ENCODE measurements at regions not wholly inside any gene's neighbourhood (a gene's known extent, or its start where the extent isn't known, plus 50 kb on each side); places are given as distances from the start of the nearest gene placed in this dataset.

GRCh38 chr13:34701919-34702318, 240.2 kb upstream of the NBEA start:
- no peak for TF ChIP-seq CTCF (conservative IDR thresholded peaks at IDR 0.05; ENCODE audit: control insufficient read depth, insufficient read depth, low read depth, low read length)
- H3K4me3 ChIP-seq (ENCODE audit: control insufficient read depth, low read depth, low read length): no peak overlapping the region
- DNase-seq (ENCODE audit: low read depth): no peak

GRCh38 chr13:34708566-34709313, 233.3 kb upstream of the NBEA start:
- TF ChIP-seq CTCF (conservative IDR thresholded peaks at IDR 0.05; ENCODE audit: control insufficient read depth, insufficient read depth, low read depth, low read length): no peak
- no peak overlapping the region for H3K4me3 ChIP-seq (ENCODE audit: control insufficient read depth, low read depth, low read length)
- DNase-seq (ENCODE audit: low read depth): no peak

DNA sequence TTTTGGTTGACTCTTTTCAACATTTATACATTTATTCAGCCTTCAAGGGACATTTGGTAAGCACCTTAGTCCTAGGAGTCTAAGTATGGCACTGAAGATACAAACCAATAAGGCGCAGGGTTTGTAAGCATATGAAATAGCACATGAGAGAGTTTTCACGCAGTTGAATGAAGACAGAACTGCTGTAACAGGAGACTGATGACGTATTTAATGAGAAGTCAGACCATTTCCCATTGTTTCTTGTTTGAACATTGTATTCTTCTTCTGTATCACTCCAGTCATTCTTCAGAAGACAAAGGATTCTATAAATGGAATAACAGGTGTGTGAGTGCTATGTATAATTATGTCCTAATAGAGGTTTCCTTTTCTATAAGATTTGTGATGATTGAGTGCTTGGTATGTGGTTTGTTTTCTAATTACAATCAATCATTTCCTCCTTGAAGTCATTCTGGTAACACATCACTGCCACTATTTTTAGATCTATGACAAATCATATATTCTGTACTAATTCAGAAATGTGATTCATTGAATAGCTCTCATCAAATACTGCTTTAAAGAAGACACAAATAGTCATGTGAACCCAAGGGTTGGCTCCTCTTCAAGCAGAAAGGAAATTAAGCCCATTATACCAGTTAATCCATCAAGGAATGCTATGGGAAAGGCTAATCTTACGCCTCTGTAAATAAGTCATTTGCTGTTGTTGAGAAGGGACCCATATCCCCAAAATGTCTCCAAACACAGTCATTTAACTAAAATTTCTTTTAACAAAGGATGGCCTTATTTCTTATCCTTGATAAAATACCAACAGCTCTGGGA, 222.8 kb upstream of the NBEA start:
- TF ChIP-seq CTCF (conservative IDR thresholded peaks at IDR 0.05; ENCODE audit: control insufficient read depth, insufficient read depth, low read depth, low read length): no peak
- no peak for DNase-seq (ENCODE audit: low read depth)
- H3K4me3 ChIP-seq (ENCODE audit: control insufficient read depth, low read depth, low read length): no peak overlapping the region

GRCh38 chr13:34720618-34721017, 221.5 kb upstream of the NBEA start:
- TF ChIP-seq CTCF (conservative IDR thresholded peaks at IDR 0.05; ENCODE audit: control insufficient read depth, insufficient read depth, low read depth, low read length): no peak
- no peak overlapping the region for H3K4me3 ChIP-seq (ENCODE audit: control insufficient read depth, low read depth, low read length)
- no peak for DNase-seq (ENCODE audit: low read depth)

GRCh38 chr13:34721631-34722595, 220.2 kb upstream of the NBEA start:
- H3K4me3 ChIP-seq (ENCODE audit: control insufficient read depth, low read depth, low read length): no peak overlapping the region
- DNase-seq (ENCODE audit: low read depth): no peak
- no peak for TF ChIP-seq CTCF (conservative IDR thresholded peaks at IDR 0.05; ENCODE audit: control insufficient read depth, insufficient read depth, low read depth, low read length)

DNA sequence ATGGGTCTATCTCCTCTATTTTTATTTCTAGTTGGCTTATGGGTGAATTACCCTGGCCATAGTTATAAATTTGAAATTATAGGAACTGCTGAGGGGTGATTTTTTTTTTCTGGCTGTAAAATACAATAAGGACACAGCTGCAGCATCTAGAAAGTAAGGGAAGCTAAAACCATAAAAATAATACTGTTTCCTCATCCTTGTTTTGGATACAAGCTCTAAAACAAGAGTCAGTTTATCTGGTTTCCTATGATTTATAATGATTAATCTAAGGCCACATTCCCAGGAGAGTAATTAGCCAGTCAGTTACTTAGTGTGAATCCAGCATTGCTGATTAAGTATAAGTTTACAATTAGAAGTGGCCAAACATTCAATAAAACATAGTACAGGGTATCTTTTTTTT, 219.1 kb upstream of the NBEA start:
- no peak overlapping the region for H3K4me3 ChIP-seq (ENCODE audit: control insufficient read depth, low read depth, low read length)
- TF ChIP-seq CTCF (conservative IDR thresholded peaks at IDR 0.05; ENCODE audit: control insufficient read depth, insufficient read depth, low read depth, low read length): no peak
- DNase-seq (ENCODE audit: low read depth): no peak
